Hematopoietic multipotent progenitor cell treated with erythropoietin and hydrocortisone succinate and interleukin-3 and kit ligand, for 17 days (in vitro differentiated cells): ENCODE measurements at regions not wholly inside any gene's neighbourhood (a gene's known extent, or its start where the extent isn't known, plus 50 kb on each side); places are given as distances from the start of the nearest gene placed in this dataset.
"Not testable (repeated sequence)": the region's sequence is repeated elsewhere in the genome, so short reads cannot be mapped to it uniquely, and the experiment has no call there.

Experiments used
- DNase-seq: peaks from one replicate; pipeline ENCODE4 v3.0.0-alpha.2; 2015; ENCODE audit warnings: low spot score

GRCh38 chr7:106375499-106375898, 90.7 kb upstream of the NAMPT start:
- no peak for DNase-seq

GRCh38 chr7:106374437-106374836, 89.7 kb upstream of the NAMPT start:
- DNase-seq: no peak

- DNase-seq: no peak
Observed at GRCh38 chr7:106372595-106373318, 88.0 kb upstream of the NAMPT start.

- no peak for DNase-seq
Observed at GRCh38 chr7:106372126-106372525, 87.3 kb upstream of the NAMPT start.

- no peak for DNase-seq
Observed at GRCh38 chr7:106371629-106372028, 86.8 kb upstream of the NAMPT start.

GRCh38 chr7:106370542-106370941, 85.8 kb upstream of the NAMPT start:
- no peak for DNase-seq

- no peak for DNase-seq
Observed at GRCh38 chr7:106369816-106370215, 85.0 kb upstream of the NAMPT start.

GRCh38 chr7:106369352-106369751, 84.6 kb upstream of the NAMPT start:
- DNase-seq: no peak

- DNase-seq: no peak
Observed at GRCh38 chr7:106367664-106368063, 82.9 kb upstream of the NAMPT start.

GRCh38 chr7:106367018-106367420, 82.2 kb upstream of the NAMPT start:
- DNase-seq: no peak

- DNase-seq: no peak
Observed at GRCh38 chr7:106365252-106366005, 80.6 kb upstream of the NAMPT start.

- DNase-seq: not testable (repeated sequence)
Observed at GRCh38 chr7:106362507-106362906, 77.7 kb upstream of the NAMPT start.

GRCh38 chr7:106358103-106358663, 73.4 kb upstream of the NAMPT start:
- DNase-seq: no peak

GRCh38 chr7:106357675-106358074, 72.9 kb upstream of the NAMPT start:
- no peak for DNase-seq

GRCh38 chr7:106354822-106355221, 70.0 kb upstream of the NAMPT start:
- DNase-seq: no peak

GRCh38 chr7:106353944-106354343, 69.2 kb upstream of the NAMPT start:
- no peak for DNase-seq

GRCh38 chr7:106348231-106348630, 63.4 kb upstream of the NAMPT start:
- DNase-seq: no peak

GRCh38 chr7:106347229-106347833, 62.5 kb upstream of the NAMPT start:
- DNase-seq: no peak

GRCh38 chr7:106346678-106347217, 62.0 kb upstream of the NAMPT start:
- DNase-seq: no peak

- DNase-seq: no peak
Observed at GRCh38 chr7:106346167-106346677, 61.4 kb upstream of the NAMPT start.

- DNase-seq: no peak
Observed at GRCh38 chr7:106345421-106346166, 60.8 kb upstream of the NAMPT start.

- DNase-seq: no peak
Observed at GRCh38 chr7:106344861-106345260, 60.1 kb upstream of the NAMPT start.
